ENCODE measurements at regions not wholly inside any gene's neighbourhood (a gene's known extent, or its start where the extent isn't known, plus 50 kb on each side); places are given as distances from the start of the nearest gene placed in this dataset.

- no peak for TF ChIP-seq CHD7 (IDR thresholded peaks at IDR 0.05; ENCODE audit: insufficient replicate concordance, low read length)
These were observed 316.9 kb downstream of the DAD1 start (continued) for GRCh38 chr14:22271838-22272799.
